HG03571 (cell line): ENCODE measurements at regions not wholly inside any gene's neighbourhood (a gene's known extent, or its start where the extent isn't known, plus 50 kb on each side); places are given as distances from the start of the nearest gene placed in this dataset.

ENCODE experiments used
- ATAC-seq: cut with Tn5 transposase; IDR thresholded peaks from one replicate; pipeline ENCODE4 v1.9.1; 2021; ENCODE audit not compliant: unreplicated experiment

DNA sequence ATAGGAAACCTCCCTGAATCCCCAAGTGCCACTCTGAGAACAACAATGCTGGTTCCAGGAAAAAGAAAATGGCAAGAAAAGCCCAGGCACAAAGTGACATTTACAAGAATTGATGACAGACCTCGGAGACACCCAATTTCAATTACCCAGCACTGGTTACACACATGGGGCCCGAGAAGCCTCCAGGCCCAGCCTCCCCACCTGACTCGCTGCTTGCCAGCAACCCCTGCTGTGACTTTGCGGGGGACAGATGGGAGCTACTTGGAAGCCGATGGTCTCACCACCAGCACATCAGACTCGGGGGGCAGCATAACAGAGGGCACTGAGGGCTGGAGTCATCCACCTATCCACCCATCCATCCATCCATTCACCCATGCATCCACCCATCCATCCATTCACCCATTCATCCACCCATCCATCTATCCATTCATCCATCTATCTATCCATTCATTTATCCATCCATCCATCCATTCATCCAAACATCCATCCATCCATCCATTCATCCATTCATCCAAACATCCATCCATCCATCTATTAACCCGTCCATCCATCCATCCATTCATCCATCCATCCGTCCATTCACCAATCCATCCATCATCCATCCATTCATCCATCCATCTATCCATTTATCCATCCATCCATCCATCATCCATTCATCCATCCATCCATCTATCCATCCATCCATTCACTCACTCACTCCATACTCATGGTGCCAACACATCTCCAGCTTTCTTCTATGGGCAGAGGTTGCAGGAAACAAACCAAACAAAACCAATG, 567.6 kb downstream of the BRD1 start:
- no peak for ATAC-seq

DNA sequence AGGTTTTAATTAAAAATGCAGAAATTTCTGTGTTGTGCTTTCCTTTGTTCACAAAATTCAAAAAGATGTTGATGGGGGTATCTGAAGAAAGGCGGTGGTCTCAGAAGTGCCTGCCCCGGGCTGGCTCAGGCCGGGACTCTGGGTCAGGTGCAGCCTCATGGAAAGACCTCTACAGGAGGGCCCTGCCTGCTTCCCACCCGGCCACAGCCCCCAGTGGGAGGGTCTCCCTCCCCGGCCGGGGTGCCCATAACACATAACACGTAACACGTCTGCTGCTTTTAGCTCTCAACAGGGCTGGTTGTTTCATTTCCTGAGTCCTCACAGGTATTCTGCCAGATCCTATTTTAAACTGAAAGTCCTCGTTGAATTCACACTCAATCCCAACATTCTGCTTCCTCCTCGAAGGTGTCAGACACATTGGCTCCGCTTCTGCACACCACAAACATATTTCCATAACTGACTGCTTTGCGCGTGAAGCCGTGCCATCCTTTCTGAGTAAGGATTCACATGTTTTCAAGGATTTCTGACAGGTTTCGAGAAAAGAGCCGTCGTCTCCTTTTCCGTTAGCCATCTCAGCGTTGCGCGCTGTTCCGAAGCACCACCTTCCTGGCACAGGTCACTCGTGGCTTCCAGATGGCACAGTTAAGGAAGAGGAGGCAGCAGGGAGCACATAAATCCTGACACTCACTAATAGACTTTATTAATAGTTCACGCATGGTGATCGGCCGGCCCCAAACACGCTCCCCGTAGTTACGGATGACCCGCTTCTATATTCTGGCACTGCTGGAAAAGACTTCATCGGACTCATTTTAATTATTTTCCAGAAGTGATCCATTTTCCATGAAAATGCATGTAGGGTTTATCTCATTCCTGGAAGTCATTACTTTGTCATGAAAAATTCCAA, 569.3 kb downstream of the BRD1 start:
- no peak for ATAC-seq

DNA sequence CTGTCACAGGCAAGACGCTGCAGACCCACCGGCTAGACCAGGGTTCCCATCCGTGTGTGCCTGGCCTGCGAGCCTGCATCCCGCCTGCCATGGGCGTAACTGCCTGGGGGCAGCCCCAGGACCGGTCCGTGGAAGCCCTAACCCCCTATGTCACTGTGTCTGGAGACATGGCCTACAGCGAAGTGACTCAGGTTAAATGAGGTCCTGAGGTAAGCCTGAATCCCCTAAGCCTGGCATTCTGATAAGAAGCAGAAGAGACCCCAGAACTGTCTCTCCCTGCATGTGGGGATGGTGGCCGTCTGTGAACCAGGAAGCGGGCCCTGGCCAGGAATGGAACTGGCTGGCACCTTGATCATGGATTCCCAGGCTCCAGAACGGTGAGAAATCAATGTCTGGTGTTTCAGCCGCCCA, 570.1 kb downstream of the BRD1 start:
- ATAC-seq, result no peak

DNA sequence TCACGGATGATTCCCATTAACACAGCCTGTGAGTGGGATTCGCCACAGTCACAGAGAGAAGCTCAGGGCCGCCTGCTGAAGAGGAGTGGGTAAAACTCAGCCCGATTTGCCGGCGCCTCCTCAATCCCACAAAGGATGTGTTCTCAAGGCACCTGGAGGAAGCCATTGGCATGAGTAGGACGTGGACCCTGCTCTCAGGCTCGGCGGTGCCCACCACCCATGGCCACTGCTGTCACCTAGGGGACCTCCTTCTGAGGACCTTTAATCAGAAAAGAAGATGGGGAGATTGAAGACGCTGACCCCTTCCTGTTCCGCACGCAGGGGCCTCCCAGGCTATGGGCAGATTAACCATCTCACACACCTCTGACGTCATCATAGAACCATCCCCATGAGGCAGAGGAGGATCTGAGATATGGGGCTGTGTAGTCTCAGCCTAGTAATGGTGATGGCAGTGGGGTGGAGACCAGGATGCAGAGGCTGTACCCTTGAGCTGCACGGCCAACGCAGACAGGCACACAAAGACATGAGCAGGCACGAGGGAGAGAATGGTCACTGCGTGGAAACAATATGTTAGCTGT, 571.8 kb downstream of the BRD1 start:
- no peak for ATAC-seq

DNA sequence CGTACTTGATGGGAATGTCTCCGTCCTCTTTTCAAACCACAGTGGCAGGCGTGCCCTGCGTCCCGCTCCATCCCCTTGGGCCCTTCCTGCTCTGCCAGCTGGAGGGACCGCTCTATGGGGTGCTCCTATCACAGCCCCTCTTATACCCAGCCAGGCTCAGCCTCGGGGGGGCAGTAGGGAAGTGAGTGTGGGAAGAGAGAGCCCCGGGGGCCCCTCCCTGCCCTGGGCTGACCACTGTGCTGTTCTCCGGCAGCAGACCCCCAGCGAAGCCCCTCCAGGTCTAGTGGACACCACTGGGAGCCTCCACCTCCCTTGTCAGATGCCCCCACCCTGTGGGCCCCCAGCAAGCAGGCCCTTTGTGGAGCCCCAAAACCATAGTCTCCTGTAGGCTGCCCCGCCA, 572.5 kb downstream of the BRD1 start:
- ATAC-seq, result no peak

DNA sequence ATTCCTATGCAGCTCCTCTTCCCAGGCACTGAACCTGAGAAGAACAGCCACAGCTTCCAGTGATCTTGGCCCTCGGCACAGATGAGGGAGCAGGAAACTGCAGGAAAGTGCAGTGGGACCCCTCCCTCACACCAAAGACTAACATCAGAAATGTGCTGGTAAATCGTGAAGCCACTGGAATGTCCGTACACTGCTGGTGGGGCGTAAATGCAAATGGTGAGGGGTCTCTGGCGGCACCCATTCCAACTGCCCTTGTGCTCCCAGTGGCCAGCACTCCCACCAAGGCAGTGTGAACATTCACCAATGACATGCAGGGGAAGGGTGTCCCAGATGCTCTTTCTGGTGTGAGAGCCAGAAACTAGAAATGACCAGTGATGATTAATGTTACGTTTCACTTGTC, 574.0 kb downstream of the BRD1 start:
- ATAC-seq, result no peak

DNA sequence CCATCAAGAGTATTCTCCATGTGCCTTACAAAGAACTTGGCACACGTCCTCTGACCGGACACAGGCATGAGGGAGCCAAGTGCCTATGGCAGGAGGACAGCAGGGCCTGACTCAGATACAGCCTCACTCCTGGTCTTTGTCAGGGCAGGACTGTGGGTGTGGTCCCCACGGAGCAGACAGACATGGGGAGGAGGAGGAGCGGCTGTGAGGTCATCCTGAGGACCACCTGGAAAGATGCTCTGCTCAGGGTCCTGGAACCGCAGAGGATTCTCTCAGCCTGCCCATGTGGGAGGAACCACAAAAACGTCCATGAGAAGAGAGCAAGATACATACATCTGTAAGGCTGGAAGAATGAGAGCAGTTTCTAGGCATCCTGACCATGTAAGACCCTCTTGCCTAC, 576.3 kb downstream of the BRD1 start:
- no peak for ATAC-seq

DNA sequence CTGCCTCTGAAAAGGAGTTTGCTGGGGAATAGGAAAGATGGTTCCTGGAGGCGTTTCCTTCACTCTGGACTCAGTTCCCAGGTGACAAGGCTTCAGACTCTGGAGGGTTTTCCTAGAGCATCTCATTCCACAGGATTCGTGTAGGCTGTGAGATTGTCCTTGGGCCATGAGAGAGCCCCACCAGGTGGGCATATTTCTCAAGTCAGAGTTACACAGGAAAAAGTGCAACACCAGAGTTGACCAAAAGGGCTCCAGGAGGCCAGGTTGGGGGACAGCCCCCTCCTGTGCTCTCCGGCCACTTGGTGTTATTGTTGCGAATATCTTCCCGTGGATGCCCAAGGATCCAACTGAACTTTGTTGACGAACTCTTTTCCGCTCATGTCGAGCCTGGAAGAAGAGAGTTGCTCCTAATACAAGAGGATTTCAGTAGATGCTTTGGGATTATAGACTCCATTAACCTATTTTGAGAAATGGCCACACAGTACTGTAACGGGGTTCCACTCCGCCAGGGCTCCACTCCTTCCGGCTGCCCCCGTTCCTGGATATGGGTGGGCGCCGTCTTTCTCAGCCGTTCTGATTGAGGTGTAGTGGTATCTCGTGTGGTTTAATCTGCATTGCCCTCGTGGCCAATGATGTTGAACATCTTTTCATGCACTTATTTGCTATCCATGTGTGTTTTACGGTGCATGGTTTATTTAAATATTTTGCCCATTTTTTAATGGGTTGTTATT, 580.3 kb downstream of the BRD1 start:
- ATAC-seq, result no peak

DNA sequence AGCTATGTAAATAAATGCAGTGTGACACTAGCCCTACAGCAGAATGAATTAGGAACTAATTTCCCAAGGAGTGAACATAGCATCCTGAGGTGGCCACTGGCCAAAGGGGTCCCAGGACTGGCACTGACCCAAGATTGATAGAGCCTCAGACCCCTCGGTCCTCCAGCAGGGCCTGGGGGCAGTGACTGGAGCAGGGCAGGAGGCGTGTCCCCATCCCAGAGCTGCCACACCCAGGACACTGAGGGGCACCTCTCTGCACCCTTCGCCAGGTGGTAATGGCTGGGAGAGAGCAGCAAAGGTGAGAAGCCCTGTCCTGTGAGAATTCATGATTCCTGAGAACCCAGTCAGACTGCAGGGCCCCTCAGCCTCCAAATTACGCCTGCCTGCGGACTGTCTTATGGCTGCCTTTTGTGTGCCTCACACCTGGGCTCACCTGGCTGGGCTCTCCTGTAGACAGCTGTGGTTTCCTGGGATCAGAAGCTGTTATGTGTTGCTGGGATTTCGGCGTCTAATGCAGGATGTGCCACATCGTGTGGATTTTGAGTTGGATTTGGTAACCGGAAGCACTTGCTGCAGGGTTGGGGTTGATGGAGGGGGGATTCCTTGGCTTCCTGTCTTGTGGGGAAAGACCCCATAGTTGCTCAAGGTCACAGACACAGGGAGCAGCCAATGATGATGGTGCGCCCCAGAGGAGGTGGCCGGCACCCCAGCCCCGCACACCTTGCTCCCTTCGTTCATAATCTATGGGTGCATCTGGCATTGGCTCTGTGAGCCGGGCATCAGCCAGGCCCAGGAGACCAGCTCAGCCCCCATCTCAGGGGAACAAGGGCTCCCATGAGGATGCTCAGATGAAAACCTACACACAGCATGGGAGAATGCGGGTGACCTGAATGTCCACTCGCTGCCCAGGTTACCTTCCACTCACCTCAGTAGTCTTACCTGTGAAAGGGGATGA, 582.9 kb downstream of the BRD1 start:
- ATAC-seq, result no peak

DNA sequence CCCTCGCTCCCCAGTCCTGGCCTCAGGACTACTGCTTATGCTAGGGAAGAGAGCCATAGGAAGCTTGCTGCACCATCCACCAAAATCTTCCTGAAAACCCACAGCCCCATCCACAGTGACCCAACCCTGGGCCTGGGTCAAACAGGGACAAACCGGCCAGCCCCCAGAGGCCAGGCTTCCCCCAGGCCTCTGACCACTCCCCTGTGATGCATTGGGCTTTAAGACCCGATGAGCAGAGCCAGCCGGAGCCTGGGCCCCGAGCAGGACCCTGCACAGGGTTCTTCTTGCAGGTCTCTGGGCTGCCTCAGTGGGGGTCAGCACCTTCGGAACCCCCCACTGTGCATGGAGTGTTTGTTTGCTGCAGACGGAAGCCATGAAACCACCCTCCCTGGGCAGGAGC, 583.7 kb downstream of the BRD1 start:
- no peak for ATAC-seq

DNA sequence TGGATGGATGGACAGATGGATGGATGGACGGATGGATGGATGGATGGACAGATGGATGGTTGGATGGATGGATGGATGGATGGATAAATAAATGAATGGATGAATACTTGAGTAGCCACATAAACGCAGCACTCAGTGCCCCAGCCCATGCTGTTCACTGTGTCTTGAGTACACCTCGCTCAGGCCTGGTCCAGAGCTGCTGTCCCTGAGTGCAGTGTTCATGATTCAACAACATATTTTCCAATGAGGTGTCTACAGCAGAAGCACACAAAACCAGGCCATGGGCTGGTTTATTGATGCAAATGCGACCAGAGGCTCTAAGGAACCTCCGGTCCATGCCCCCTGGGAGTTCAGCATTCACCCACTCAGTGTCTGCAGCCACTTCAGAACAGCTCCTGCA, 584.3 kb downstream of the BRD1 start:
- ATAC-seq, result no peak

DNA sequence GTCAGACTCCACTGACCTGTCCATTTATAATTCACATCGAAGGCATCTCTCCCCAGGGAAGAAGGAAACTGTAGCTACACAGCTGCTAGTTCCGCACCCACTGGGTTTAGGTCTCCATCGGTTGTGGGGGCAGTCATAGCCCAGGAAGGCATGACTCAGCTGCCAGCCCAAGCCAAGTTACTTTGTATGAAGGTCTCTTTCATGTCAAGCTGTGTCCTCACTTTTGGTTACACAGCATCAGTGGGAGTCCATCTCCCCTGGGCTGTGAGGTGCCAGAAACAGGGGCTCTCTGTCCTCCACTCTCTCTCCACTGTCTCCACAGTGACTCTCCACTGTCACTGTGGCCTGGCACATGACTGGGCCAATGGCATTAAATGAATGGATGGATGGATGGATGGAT, 585.2 kb downstream of the BRD1 start:
- no peak for ATAC-seq

DNA sequence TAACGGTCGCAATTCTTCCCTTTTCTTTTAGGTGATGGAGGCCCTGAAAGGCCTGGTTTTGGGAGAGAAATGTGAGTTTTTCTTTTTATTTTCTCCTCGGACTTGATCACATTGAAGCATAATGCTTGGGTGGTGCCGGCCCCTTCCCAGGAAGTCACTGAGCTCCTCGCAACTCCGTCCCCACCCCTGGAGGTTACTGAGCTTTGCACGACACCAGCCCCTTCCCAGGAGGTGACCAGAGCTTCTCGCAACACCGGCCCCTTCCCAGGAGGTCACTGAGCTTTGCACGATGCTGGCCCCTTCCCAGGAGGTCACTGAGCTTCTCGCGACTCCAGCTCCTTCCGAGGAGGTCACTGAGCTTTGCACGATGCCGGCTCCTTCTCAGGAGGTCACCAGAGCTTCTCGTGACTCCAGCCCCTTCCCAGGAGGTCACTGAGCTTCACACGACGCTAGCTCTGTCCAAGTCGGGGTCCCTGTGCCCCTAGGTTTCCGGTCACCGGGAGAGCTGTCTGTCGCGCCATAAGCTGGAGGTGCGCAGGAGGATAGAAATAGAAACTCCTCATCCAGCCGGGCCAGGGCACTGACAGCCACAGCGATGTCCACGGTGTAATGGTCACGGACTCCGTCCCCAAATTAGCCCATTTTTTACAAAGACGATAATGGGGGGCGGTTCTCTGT, 586.4 kb downstream of the BRD1 start:
- no peak for ATAC-seq

DNA sequence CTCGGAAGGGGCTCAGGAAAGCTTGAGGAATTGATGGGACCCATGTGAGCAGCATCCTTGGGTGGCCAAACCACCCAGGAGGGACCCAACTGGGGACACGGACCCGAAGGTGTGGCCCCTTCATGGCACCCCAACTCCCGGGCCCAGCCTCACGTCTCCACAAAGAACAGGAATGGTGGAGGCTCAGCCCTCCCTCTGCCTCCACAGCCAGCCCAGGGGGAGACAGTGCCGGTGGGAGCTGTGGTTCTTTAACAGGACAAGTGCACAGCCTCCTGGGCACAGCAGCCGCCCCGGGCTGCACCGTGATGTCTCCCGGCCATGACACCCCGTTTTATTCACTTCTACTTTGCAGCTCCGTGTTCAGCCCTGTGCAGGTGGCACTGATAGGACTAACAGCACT, 587.2 kb downstream of the BRD1 start:
- no peak for ATAC-seq

DNA sequence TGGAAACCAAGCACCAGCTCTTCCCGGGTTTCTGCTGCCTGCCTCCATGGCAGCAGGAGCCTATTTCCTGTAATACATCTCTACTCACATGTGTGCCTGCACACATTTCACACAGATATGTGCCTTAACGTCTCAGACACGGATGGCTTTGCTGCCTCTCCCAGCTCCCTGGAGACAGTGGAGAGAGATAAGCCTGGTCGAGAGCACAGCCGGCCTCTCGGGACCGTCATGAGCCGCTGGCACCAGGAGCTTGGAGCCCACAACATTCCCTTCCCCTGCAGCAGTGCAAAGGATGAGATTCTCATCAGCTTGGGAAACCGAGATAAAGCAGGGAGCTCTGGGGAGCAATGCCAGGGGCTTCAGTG, 587.7 kb downstream of the BRD1 start:
- ATAC-seq, result no peak

DNA sequence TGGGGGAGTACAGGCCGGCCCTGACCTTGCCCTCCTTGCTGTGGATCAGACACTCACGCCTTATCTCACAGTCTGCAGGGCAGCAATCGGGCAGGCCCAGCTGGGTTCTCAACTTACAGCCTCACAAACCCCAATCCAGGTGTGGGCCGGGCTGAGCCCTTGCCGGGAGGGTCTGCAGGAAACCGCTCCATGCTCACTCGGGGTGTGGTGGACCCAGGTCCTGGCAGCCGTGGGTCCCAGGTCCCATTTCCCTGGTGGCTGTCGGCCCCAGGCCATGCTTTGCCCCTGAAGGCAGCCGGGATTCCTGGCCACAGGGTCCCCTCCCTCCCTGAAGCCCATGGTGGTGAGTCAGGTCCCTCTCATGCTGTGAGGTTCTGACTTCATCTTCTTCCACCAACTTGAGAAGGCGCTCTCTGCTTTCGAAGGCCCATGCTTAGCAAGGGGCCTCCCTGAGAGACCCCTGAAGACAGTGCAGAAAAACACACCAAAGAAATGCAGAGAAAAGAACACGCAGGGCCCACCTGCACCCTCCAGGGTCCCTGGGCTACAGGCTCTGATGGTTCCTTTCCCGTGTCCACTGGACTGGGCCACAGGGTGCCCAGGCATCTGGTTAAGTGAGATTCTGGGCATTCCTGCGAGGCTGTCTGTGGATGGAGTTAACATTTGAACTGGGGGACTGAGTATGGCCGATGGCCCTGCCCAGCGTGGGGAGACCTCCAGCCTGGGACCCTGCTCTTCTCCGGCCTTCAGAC, 588.2 kb downstream of the BRD1 start:
- no peak for ATAC-seq

DNA sequence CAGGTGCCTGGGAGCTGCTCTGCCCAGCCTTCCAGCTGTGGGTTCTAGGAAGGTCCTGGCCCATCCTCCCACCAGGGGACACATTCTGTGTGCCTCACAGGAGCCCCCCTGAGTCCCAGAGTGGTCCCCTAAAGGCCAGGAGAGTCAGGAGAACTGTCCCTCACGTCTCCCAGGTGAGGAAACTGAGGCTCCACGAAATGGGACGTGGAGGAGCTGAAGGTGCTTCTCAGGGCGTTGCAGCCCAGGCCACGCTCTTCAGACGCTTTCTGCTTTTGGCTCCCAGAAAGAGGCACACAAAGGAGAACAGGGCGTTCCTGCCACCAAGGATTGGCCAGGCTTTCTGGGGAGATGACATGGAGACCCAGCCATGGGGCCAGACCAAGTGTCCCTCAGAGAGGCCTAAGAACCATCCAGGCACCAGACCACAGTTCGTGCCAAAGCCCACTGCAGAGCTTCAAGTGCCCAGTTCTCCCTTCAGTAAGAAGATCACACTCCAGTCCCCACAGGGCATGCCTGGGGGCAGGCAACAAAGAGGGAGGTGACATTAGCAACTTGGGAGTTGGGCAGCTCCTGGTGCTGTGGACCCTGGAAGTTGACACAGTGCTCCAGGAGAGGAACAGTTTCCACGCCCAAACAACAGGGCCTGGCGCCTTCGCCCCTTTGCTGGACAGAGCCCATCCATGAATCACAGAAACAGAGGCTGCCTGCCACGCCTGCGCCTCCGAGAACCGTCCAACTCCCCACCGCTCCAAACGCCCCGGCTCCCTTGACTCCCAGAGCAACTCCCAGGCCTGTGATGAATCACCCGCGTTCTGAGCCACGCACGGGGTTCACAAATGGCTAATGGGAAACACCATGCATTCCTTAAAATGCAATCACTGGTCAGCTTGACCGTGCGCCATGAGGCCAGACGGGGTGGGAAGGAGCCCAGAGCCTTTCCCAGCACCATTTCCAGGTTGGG, 589.2 kb downstream of the BRD1 start:
- ATAC-seq, result no peak

DNA sequence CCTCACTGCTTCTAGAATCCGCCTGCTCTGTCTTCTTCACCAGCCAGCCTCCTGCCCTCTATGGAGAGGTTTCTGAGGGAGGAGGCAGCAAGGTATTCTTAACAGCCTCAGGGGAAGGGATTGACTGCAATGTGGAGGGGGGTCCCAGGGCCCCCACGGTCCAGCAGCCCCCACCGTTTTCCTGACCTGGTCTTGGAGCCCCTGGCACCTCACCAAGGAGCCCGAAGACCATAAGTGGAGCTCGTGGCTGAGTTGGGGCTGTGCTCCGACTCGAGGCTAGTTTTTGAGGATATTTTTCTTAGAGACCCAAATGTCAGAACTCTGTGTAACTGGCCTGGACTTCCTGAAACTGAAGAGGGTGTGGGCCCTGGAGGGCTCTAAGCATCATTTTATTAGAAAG, 590.0 kb downstream of the BRD1 start:
- ATAC-seq, result no peak
